ENCODE measurements at regions not wholly inside any gene's neighbourhood (a gene's known extent, or its start where the extent isn't known, plus 50 kb on each side); places are given as distances from the start of the nearest gene placed in this dataset.

- no peak for TF ChIP-seq CTCF (IDR thresholded peaks at IDR 0.05)
- TF ChIP-seq EZH2 (IDR thresholded peaks at IDR 0.05), result no peak
- TF ChIP-seq EZH2phosphoT487 (IDR thresholded peaks at IDR 0.05), result no peak
Measured at GRCh38 chr5:57655228-57655627, 172.6 kb upstream of the ACTBL2 start.
